K562 (cell line): ENCODE measurements at regions not wholly inside any gene's neighbourhood (a gene's known extent, or its start where the extent isn't known, plus 50 kb on each side); places are given as distances from the start of the nearest gene placed in this dataset.

Experiments
- ATAC-seq: fragments of 200-7000 bp; cut with Tn5 transposase; 3 replicates; pipeline ENCODE4 v1.9.1; 2020; ENCODE audit warnings: moderate library complexity
- BruUV-seq: library from RNA; stranded (reverse); fragments of 400-500 nt; replicated peaks from 2 replicates; lab custom pipeline; 2021; lab: Mats Ljungman, UMichigan
- CTCF ChIA-PET: fragments of 300-600 bp; formaldehyde crosslinking; extraction: SDS; loops from one replicate; lab custom pipeline; 2021; ENCODE audit warnings: low intra/inter-chr PET ratio; lab: Yijun Ruan, JAX
- POLR2A ChIA-PET: fragments of 300-600, 350-650 bp; sonication (Branson Sonifier 250); formaldehyde crosslinking; extraction: SDS; loops from one replicate; lab custom pipeline; 2021; ENCODE audit warnings: antibody characterized with exemption, inconsistent platforms; lab: Yijun Ruan, JAX
- DNase-seq, 4 experiments: peaks; one replicate each; pipeline versions ENCODE4 v3.0.0 to v3.0.0-alpha.2; 2011 to 2018; ENCODE audit warnings: low spot score in 3 of 4, mixed read lengths in 3 of 4; ENCODE audit errors: extremely low read depth in 1 of 4
- FAIRE-seq: peaks from 2 replicates; lab custom pipeline; 2011; peaks lifted over from hg19 to GRCh38; lab: Jason Lieb, UNC
- H2AFZ ChIP-seq: 2 replicates; pipeline ENCODE4 v1.6.0; 2011; ENCODE audit warnings: low read depth, low read length, control low read depth, inconsistent platforms
- H3K27ac ChIP-seq: fragments of 200-600 bp; 3 replicates; pipeline ENCODE4 v1.8.0; 2011; ENCODE audit warnings: low read depth, mild to moderate bottlenecking, control low read depth, inconsistent platforms, low read length, moderate library complexity, mixed read lengths; ENCODE audit errors: extremely low read depth
- H3K27me3 ChIP-seq, 2 experiments: fragments of 300-600 bp in 1 of 2; 2 replicates in 1 of 2; 3 replicates in 1 of 2; pipeline versions ENCODE4 v1.6.0 to v1.8.0; 2011; ENCODE audit warnings: inconsistent platforms in 2 of 2, low read length in 2 of 2, mild to moderate bottlenecking in 1 of 2, mixed read lengths in 1 of 2, moderate library complexity in 1 of 2; ENCODE audit not compliant: control insufficient read depth in 2 of 2, insufficient read depth in 2 of 2
- H3K36me3 ChIP-seq: fragments of 300-600 bp; 3 replicates; pipeline ENCODE4 v1.8.0; 2011; ENCODE audit warnings: mild to moderate bottlenecking, low read length, inconsistent platforms; ENCODE audit not compliant: control insufficient read depth, insufficient read depth
- H3K4me1 ChIP-seq, 2 experiments: fragments of 200-600 bp in 1 of 2; replicated peaks in 1 of 2; 2 replicates in 1 of 2; 3 replicates in 1 of 2; pipeline versions ENCODE4 v1.5.1 to v1.8.0; 2011; ENCODE audit warnings: inconsistent platforms in 2 of 2, low read length in 2 of 2, mild to moderate bottlenecking in 1 of 2, mixed read lengths in 1 of 2, moderate library complexity in 1 of 2; ENCODE audit not compliant: control insufficient read depth in 2 of 2, insufficient read depth in 2 of 2
- H3K4me2 ChIP-seq: 2 replicates; pipeline ENCODE4 v1.6.1; 2011; ENCODE audit warnings: low read length, control low read depth, inconsistent platforms, mixed read lengths; ENCODE audit not compliant: insufficient read depth
- H3K4me3 ChIP-seq: fragments of 200-600 bp; sonication (generic), shearing (Covaris generic); 2 replicates; pipeline ENCODE4 v1.5.1; 2016; ENCODE audit warnings: control low read depth, inconsistent platforms
- H3K79me2 ChIP-seq: fragments of 200-600 bp; 3 replicates; pipeline ENCODE4 v1.8.0; 2011; ENCODE audit warnings: low read length, inconsistent platforms; ENCODE audit not compliant: control insufficient read depth, insufficient read depth
- H3K9ac ChIP-seq, 2 experiments: 2 replicates each; pipeline versions ENCODE4 v1.6.0 to v1.6.1; 2011; ENCODE audit warnings: low read depth in 2 of 2, low read length in 2 of 2, control low read depth in 1 of 2, inconsistent platforms in 1 of 2, mild to moderate bottlenecking in 1 of 2, mixed read lengths in 1 of 2; ENCODE audit not compliant: insufficient read depth in 1 of 2
- H3K9me1 ChIP-seq: one replicate; pipeline ENCODE4 v1.6.0; 2011; ENCODE audit warnings: inconsistent platforms, mild to moderate bottlenecking, low read length, moderate library complexity; ENCODE audit not compliant: control insufficient read depth, insufficient read depth
- H3K9me3 ChIP-seq: replicated peaks from 2 replicates; pipeline ENCODE4 v1.5.1; 2011; ENCODE audit warnings: low read depth, low read length, inconsistent platforms; ENCODE audit not compliant: control insufficient read depth, insufficient read depth
- H4K20me1 ChIP-seq: replicated peaks from 2 replicates; pipeline ENCODE4 v1.6.1; 2011; ENCODE audit warnings: low read length, inconsistent platforms, mixed read lengths; ENCODE audit not compliant: control insufficient read depth, insufficient read depth
- BRF2 ChIP-seq: IDR thresholded peaks from 3 replicates; pipeline ENCODE4 v1.6.1; 2011; ENCODE audit warnings: borderline replicate concordance, mild to moderate bottlenecking; ENCODE audit not compliant: insufficient read length, insufficient read depth
- CREM ChIP-seq: IDR thresholded peaks from 2 replicates; pipeline ENCODE4 v1.6.1; 2014; ENCODE audit warnings: antibody characterized with exemption, low read depth
- GTF3C2 ChIP-seq: IDR thresholded peaks from 3 replicates; pipeline ENCODE4 v1.6.1; 2011; ENCODE audit warnings: borderline replicate concordance, mild to moderate bottlenecking, moderate library complexity; ENCODE audit not compliant: insufficient read length; ENCODE audit errors: extremely low read depth
- JUN ChIP-seq, 2 experiments: sonication (generic) in 1 of 2; formaldehyde crosslinking in 1 of 2; IDR thresholded peaks; 2 replicates each; pipeline versions ENCODE4 v1.6.1 to v1.8.0; 2012 to 2022; ENCODE audit warnings: borderline replicate concordance in 2 of 2, mild to moderate bottlenecking in 2 of 2, improper control_type of control experiment in 1 of 2, low read depth in 1 of 2, low read length in 1 of 2, missing genetic modification reagents in 1 of 2
- PBX2 ChIP-seq, 2 experiments: IDR thresholded peaks in 1 of 2; conservative IDR thresholded peaks in 1 of 2; 2 replicates each; pipeline ENCODE4 v1.6.1; 2016; ENCODE audit warnings: low read depth in 2 of 2, mild to moderate bottlenecking in 1 of 2, missing compliant biosample characterization in 1 of 2, missing genetic modification characterization in 1 of 2, moderate library complexity in 1 of 2
- SMAD1 ChIP-seq: fragments of 150-350 bp; IDR thresholded peaks from 2 replicates; pipeline ENCODE4 v1.6.1; 2014; ENCODE audit warnings: low read length, low read depth; ENCODE audit not compliant: partially characterized antibody
- TAF15 ChIP-seq: fragments of 200-400 bp; formaldehyde crosslinking; IDR thresholded peaks from 2 replicates; pipeline ENCODE4 v1.6.1; 2017; ENCODE audit warnings: mild to moderate bottlenecking, low read depth, low read length, moderate library complexity
- ZNF24 ChIP-seq: fragments of 450-650 bp; IDR thresholded peaks from 2 replicates; pipeline ENCODE4 v1.6.1; 2016
- ZNF644 ChIP-seq: fragments of 200-800 bp; sonication (Bioruptor generic); IDR thresholded peaks from 2 replicates; pipeline ENCODE4 v1.6.1; 2016; ENCODE audit warnings: low read depth, missing genetic modification characterization, missing compliant biosample characterization
- ZNF780A ChIP-seq: fragments of 250-450 bp; sonication (Bioruptor Pico); IDR thresholded peaks from 2 replicates; pipeline ENCODE4 v1.5.0; 2021; ENCODE audit warnings: mild to moderate bottlenecking
- WGBS: fragments of 100-300 bp; shearing (Covaris generic); methylation state at CpG from one replicate; pipeline ENCODE4 v1.1.6; 2016; ENCODE audit warnings: low coverage, mixed read lengths; ENCODE audit not compliant: insufficient coverage; ENCODE audit errors: missing lambda C conversion rate; 5-methylcytosine and 5-hydroxymethylcytosine counted together
- in situ Hi-C: fragments of 300-500 bp; cut with MboI; formaldehyde crosslinking; loops from 4 replicates; pipeline ENCODE4 v1.15.0; 2018; ENCODE audit warnings: inconsistent platforms, mixed read lengths
- intact Hi-C: fragments of 100-400 bp; cut with micrococcal nuclease; formaldehyde crosslinking; loops from 2 replicates; pipeline ENCODE4 v1.14.2; 2022

- H3K27me3 ChIP-seq, result no peaks in the 10 kb centered on the region; a peak in 1 of 5 replicates
- no peaks in the 10 kb centered on the region for H3K36me3 ChIP-seq
- no peaks in the 10 kb centered on the region for H4K20me1 ChIP-seq
- CTCF ChIA-PET, result no interaction called here
- FAIRE-seq, result no peak
- no peak overlapping the region for H3K27ac ChIP-seq
- H3K9me1 ChIP-seq, result no peaks in the 10 kb centered on the region
- POLR2A ChIA-PET, result no interaction called here
- TF ChIP-seq GTF3C2 (no peak), ZNF780A (no peak), TAF15 (no peak), BRF2 (no peak), PBX2 (CRISPR knock-in tag; IDR thresholded peaks at IDR 0.05; ENCODE audit: low read depth) (no peak), PBX2 (tag; conservative IDR thresholded peaks at IDR 0.05; ENCODE audit: low read depth) (no peak), ZNF24 (no peak), CREM (no peak), JUN (IDR thresholded peaks at IDR 0.05; ENCODE audit: borderline replicate concordance, low read depth, low read length) (no peak), JUN (CRISPR knock-in tag; IDR thresholded peaks at IDR 0.05; ENCODE audit: borderline replicate concordance) (no peak), ZNF644 (tag) (no peak), SMAD1 (no peak)
- no peak overlapping the region for H3K4me3 ChIP-seq
- in situ Hi-C loops, result no loop called here
- WGBS, result 0% methylated on average over 2 of the region's 2 CpGs
- no TSS peak for BruUV-seq
- no peaks in the 10 kb centered on the region for H3K4me1 ChIP-seq
- no peak overlapping the region for H2AFZ ChIP-seq
- H3K79me2 ChIP-seq, result no peaks in the 10 kb centered on the region
- no peak for DNase-seq
- no peak overlapping the region for H3K9ac ChIP-seq
- no peak overlapping the region for H3K4me2 ChIP-seq
- intact Hi-C loops, result no loop called here
- no peaks in the 10 kb centered on the region for H3K9me3 ChIP-seq
- ATAC-seq, result no peak
Measured at GRCh38 chr11:112735470-112735869, 225.8 kb upstream of the NCAM1 start.
